ENCODE measurements at regions not wholly inside any gene's neighbourhood (a gene's known extent, or its start where the extent isn't known, plus 50 kb on each side); places are given as distances from the start of the nearest gene placed in this dataset.

DNA sequence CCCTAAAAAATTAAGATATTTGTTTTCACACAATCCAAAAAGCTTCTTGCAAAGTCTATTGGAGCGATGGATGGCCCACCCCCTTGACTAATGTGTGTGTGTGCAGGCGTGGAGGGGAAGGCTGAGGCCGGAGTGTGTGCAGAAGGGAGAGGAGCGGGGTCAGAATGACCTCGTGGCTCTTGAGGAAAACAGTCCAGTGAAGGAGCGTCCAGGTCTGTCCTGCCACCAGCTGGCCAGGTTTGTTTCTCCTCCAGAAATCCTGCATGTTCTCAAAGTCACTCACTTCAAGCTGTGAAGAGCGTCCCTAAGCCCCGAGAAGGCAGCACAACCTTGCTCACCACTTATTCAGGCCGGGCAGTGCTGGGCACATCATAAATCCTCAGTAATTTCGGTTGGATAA lies 69.5 kb upstream of the SSX2IP start:
- Histone ChIP-seq H3K36me3 (no peaks in the 10 kb centered on the region), H3K27ac (no peak overlapping the region), H3K27me3 (peaks cover 0 to 9% of the 10 kb centered on the region in 2 donors), H3K9me3 (no peaks in the 10 kb centered on the region), H3K4me1 (peaks cover 0 to 20% (median 0%) of the 10 kb centered on the region in 4 donors), H3K4me3 (no peak overlapping the region)
- TF ChIP-seq POLR2A (IDR thresholded peaks at IDR 0.05) (no peak), EP300 (IDR thresholded peaks at IDR 0.05) (no peak)
- TF ChIP-seq, protein P1, sequence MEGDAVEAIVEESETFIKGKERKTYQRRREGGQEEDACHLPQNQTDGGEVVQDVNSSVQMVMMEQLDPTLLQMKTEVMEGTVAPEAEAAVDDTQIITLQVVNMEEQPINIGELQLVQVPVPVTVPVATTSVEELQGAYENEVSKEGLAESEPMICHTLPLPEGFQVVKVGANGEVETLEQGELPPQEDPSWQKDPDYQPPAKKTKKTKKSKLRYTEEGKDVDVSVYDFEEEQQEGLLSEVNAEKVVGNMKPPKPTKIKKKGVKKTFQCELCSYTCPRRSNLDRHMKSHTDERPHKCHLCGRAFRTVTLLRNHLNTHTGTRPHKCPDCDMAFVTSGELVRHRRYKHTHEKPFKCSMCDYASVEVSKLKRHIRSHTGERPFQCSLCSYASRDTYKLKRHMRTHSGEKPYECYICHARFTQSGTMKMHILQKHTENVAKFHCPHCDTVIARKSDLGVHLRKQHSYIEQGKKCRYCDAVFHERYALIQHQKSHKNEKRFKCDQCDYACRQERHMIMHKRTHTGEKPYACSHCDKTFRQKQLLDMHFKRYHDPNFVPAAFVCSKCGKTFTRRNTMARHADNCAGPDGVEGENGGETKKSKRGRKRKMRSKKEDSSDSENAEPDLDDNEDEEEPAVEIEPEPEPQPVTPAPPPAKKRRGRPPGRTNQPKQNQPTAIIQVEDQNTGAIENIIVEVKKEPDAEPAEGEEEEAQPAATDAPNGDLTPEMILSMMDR (IDR thresholded peaks at IDR 0.05) = no peak
- 66 to 70% methylated on average over 10 of the region's 10 CpGs for whole genome bisulfite sequencing, 2 donors
- no peak for DNase-seq (ENCODE audit: low spot score in 2 of 2)

DNA sequence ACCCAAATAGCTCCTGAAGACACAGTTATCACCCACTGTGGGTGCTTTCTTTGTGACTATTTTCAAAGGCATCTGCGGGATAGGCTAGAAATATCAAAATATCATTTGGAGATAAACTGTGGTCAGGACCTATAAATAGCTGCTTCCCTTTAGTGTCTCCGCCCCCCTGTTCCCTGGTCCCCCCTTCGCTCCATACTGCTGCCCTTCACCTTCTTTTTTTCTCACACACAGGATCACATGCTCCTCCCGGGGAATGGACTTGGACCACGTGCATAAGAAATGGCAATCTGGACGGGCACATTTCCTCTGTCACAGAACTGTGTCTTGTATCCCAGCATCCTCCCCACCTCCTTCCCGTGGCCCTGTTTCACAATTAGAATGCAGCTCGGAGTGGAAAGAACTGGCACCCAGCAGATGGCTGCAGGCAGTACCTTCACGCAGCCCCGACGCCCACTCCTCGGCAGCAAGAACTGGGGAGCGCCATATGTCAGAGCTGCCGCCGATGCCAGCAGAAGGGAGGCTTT lies 68.8 kb upstream of the SSX2IP start:
- TF ChIP-seq EP300 (IDR thresholded peaks at IDR 0.05) = peak in 1 of 2 donors; percentile 24
- TF ChIP-seq POLR2A (IDR thresholded peaks at IDR 0.05) = no peak
- peaks cover 0 to 17% (median 0%) of the 10 kb centered on the region in 4 donors for H3K4me1 ChIP-seq
- no peaks in the 10 kb centered on the region for H3K9me3 ChIP-seq
- peaks cover 0 to 2% of the 10 kb centered on the region in 2 donors for H3K27me3 ChIP-seq
- peak overlapping the region in 1 of 4 donors; percentile 33 for H3K4me3 ChIP-seq
- DNase-seq (ENCODE audit: low spot score in 2 of 2) = peak in 1 of 2 donors; percentile 24
- H3K27ac ChIP-seq = peak overlapping the region in 1 of 4 donors; percentile 19
- 24 to 37% methylated on average over 15 of the region's 15 CpGs for WGBS, 2 donors
- H3K36me3 ChIP-seq = no peaks in the 10 kb centered on the region

DNA sequence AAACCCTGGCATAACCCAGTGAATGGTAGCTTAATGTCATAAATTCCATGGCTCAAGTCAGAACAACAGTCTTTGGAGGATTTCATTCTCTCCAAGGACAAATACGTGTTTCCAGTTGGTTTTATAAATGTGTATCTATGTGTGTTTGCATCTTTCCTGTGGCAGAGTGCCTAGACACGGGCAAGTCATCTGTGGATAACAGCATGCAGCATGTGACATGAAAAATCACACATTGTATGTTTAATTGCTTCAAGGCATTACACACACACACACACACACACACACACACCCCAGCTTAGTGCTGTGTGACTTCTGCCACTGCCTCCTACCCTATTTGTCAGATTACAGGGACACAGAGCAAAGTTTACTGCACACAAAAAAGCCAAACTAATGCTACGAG lies 68.2 kb upstream of the SSX2IP start:
- Histone ChIP-seq H3K36me3 (no peaks in the 10 kb centered on the region), H3K9me3 (no peaks in the 10 kb centered on the region), H3K4me1 (peaks cover 0 to 15% (median 0%) of the 10 kb centered on the region in 4 donors), H3K27ac (no peak overlapping the region), H3K27me3 (no peaks in the 10 kb centered on the region), H3K4me3 (peak overlapping the region in 1 of 4 donors; percentile 33)
- TF ChIP-seq EP300 (IDR thresholded peaks at IDR 0.05) = no peak
- no peak for TF ChIP-seq POLR2A (IDR thresholded peaks at IDR 0.05)
- TF ChIP-seq, protein P1 (IDR thresholded peaks at IDR 0.05) = no peak
- no peak for DNase-seq (ENCODE audit: low spot score in 2 of 2)
- WGBS, 2 donors = 51 to 59% methylated on average over 3 of the region's 3 CpGs

DNA sequence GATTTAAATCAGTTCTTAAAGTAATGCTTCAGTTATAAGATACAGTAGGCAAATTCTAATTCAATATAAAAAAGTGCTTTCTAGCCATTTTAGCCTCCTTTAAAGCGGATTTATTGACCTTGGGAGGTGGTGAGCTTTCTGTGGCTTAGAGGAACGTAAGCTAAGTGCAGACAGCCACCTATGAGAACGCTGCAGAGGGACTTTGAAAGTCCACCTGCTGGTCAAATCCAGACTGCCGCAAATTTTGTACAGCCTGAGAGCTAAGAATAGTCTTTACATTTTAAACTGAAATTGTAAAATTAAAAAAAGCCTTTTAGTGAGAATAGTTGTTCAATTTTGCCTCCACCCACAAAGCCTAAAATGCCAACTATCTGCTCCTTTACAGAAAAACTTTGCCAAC lies 67.0 kb upstream of the SSX2IP start:
- WGBS, 2 donors = 80 to 82% methylated on average over 4 of the region's 4 CpGs
- Histone ChIP-seq H3K27me3 (no peaks in the 10 kb centered on the region), H3K4me3 (no peak overlapping the region), H3K9me3 (no peaks in the 10 kb centered on the region), H3K36me3 (no peaks in the 10 kb centered on the region), H3K27ac (no peak overlapping the region), H3K4me1 (peaks cover 0 to 15% (median 0%) of the 10 kb centered on the region in 4 donors)
- DNase-seq (ENCODE audit: low spot score in 2 of 2) = no peak
- TF ChIP-seq POLR2A (IDR thresholded peaks at IDR 0.05) (no peak), EP300 (IDR thresholded peaks at IDR 0.05) (no peak)
- TF ChIP-seq, protein P1 (IDR thresholded peaks at IDR 0.05) = no peak

DNA sequence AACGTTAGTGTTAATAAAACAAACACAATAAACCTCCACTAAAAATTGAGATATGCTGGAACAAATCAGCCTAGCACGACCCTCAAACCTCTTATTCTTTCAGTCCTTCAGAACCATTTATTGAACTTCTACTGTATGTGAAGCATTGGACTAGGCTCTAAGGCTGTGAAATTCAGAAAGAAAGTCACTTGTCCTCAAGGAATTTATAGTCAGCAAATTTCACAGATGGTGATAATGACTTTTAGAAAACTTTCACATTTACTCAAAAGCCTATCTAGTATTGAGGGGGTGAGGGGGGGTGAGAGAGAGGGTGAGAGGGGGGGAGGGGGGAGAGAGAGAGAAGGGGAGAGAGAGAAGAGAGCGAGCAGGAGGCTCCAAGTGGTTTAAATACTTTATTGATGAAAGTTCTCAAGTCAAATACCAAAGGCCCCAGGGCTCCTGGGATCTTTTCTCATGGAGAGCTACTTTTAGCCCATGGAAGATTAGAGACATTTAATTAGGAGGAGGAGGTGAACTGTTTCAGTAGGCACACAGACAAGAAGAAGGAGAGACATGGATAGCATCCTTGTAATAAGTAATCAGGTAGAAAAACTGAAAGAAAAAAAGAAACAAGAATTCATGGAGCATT lies 66.3 kb upstream of the SSX2IP start:
- Histone ChIP-seq H3K4me3 (no peak overlapping the region), H3K27me3 (no peaks in the 10 kb centered on the region), H3K9me3 (no peaks in the 10 kb centered on the region), H3K36me3 (no peaks in the 10 kb centered on the region), H3K4me1 (peaks cover 0 to 15% (median 0%) of the 10 kb centered on the region in 4 donors), H3K27ac (no peak overlapping the region)
- no peak for DNase-seq (ENCODE audit: low spot score in 2 of 2)
- TF ChIP-seq POLR2A (IDR thresholded peaks at IDR 0.05) (no peak), EP300 (IDR thresholded peaks at IDR 0.05) (no peak)
- TF ChIP-seq, protein P1 (IDR thresholded peaks at IDR 0.05) = no peak
- 50 to 57% methylated on average over 3 of the region's 3 CpGs for WGBS, 2 donors
